Stomach (tissue), 8 donors: ENCODE measurements at regions not wholly inside any gene's neighbourhood (a gene's known extent, or its start where the extent isn't known, plus 50 kb on each side); places are given as distances from the start of the nearest gene placed in this dataset.

Experiments
- DNase-seq, 2 donors: peaks; one replicate each; pipeline versions ENCODE4 v3.0.0 to v3.0.0-alpha.2; 2013 to 2019
- H3K27ac ChIP-seq, 5 donors: fragments of 200-600 bp in 4 of 5; sonication (generic) in 4 of 5; one replicate each; pipeline ENCODE4 v1.5.1; 2013 to 2019; ENCODE audit warnings: mild to moderate bottlenecking in 1 of 5, moderate library complexity in 1 of 5
- H3K27me3 ChIP-seq, 3 donors: fragments of 200-600 bp; sonication (generic); one replicate each; pipeline ENCODE4 v1.5.1; 2017 to 2019; ENCODE audit warnings: mixed run types in 1 of 3
- H3K36me3 ChIP-seq, 4 donors: fragments of 200-600 bp; sonication (generic); 1 replicate in 3 of 4; 2 replicates in 1 of 4; pipeline ENCODE4 v1.5.1; 2016 to 2019
- H3K4me1 ChIP-seq, 4 donors: fragments of 200-600 bp; sonication (generic); one replicate each; pipeline ENCODE4 v1.5.1; 2016 to 2019
- H3K4me3 ChIP-seq, 4 donors: fragments of 200-600 bp; sonication (generic) in 3 of 4; one replicate each; pipeline ENCODE4 v1.5.1; 2016 to 2019; ENCODE audit warnings: mild to moderate bottlenecking in 1 of 4
- H3K9me3 ChIP-seq, 4 donors: fragments of 200-600 bp; sonication (generic); one replicate each; pipeline ENCODE4 v1.5.1; 2016 to 2019
- EP300 ChIP-seq: sonication (generic); formaldehyde crosslinking; IDR thresholded peaks from one replicate; pipeline ENCODE4 v1.6.1; 2017; ENCODE audit warnings: antibody characterized with exemption
- POLR2A ChIP-seq, 4 donors: fragments of 450-650 bp; IDR thresholded peaks; one replicate each; pipeline ENCODE4 v1.6.1; 2016; ENCODE audit warnings: antibody characterized with exemption in 4 of 4, control low read depth in 2 of 4, mild to moderate bottlenecking in 1 of 4, moderate library complexity in 1 of 4
- POLR2AphosphoS5 ChIP-seq, 3 donors: sonication (generic); formaldehyde crosslinking; IDR thresholded peaks; one replicate each; pipeline ENCODE4 v1.6.1; 2016; ENCODE audit warnings: antibody characterized with exemption in 3 of 3
- WGBS, 5 donors: extraction: QIAGEN DNeasy Blood & Tissue Kit in 3 of 5; methylation state at CpG; one replicate each; pipeline versions ENCODE4 v1.1.5 to v1.1.7; 2013 to 2018; 5-methylcytosine and 5-hydroxymethylcytosine counted together
- intact Hi-C: fragments of 100-400 bp; cut with DNase I; formaldehyde crosslinking; loops from one replicate; pipeline ENCODE4 v1.15.1; 2023; ENCODE audit warnings: low total_unique reads
- TF ChIP-seq, protein P1 (sequence below), 7 experiments: fragments of 450-650 bp in 4 of 7; fragments of 200-600 bp in 3 of 7; sonication (generic) in 3 of 7; IDR thresholded peaks; one replicate each; pipeline ENCODE4 v1.5.1; 2016 to 2019; ENCODE audit warnings: antibody characterized with exemption in 7 of 7, control low read depth in 2 of 7, mild to moderate bottlenecking in 1 of 7
- donor health status: healthy with polysubstance abuse.
- donor health status: Bipolar disorder and iron deficiency.
- donor health status: healthy.

DNA sequence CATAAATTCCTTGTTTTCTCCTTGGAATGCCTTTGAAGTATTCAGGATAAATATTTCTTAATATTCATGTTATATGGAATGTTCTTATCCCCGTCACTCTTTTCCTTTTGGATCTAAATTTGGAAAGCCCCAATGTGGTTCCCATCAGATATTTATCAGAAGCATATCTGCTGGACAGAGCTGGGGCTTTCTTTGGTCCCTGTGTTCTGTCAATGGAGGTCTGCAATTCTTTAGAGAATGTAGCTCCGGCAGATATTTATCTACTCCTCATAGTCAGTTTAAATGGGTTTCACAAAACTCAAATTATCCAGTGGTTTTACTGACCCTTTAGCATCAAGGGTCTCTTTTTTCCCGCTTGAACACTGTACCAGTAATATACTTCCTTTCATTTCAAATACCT lies 167.8 kb upstream of the SCN7A start:
- Histone ChIP-seq H3K27me3 (no peaks in the 10 kb centered on the region), H3K4me1 (no peaks in the 10 kb centered on the region), H3K9me3 (no peaks in the 10 kb centered on the region), H3K4me3 (no peak overlapping the region), H3K36me3 (no peaks in the 10 kb centered on the region), H3K27ac (no peak overlapping the region)
- intact Hi-C loops, result no loop called here
- TF ChIP-seq, protein P1, sequence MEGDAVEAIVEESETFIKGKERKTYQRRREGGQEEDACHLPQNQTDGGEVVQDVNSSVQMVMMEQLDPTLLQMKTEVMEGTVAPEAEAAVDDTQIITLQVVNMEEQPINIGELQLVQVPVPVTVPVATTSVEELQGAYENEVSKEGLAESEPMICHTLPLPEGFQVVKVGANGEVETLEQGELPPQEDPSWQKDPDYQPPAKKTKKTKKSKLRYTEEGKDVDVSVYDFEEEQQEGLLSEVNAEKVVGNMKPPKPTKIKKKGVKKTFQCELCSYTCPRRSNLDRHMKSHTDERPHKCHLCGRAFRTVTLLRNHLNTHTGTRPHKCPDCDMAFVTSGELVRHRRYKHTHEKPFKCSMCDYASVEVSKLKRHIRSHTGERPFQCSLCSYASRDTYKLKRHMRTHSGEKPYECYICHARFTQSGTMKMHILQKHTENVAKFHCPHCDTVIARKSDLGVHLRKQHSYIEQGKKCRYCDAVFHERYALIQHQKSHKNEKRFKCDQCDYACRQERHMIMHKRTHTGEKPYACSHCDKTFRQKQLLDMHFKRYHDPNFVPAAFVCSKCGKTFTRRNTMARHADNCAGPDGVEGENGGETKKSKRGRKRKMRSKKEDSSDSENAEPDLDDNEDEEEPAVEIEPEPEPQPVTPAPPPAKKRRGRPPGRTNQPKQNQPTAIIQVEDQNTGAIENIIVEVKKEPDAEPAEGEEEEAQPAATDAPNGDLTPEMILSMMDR (IDR thresholded peaks at IDR 0.05), result no peak
- no peak for TF ChIP-seq POLR2A (IDR thresholded peaks at IDR 0.05)
- TF ChIP-seq EP300, result no peak
- TF ChIP-seq POLR2AphosphoS5 (IDR thresholded peaks at IDR 0.05), result no peak
- WGBS, 5 donors, result 76 to 91% (median 83%) methylated on average over 3 of the region's 3 CpGs
- DNase-seq, result no peak

DNA sequence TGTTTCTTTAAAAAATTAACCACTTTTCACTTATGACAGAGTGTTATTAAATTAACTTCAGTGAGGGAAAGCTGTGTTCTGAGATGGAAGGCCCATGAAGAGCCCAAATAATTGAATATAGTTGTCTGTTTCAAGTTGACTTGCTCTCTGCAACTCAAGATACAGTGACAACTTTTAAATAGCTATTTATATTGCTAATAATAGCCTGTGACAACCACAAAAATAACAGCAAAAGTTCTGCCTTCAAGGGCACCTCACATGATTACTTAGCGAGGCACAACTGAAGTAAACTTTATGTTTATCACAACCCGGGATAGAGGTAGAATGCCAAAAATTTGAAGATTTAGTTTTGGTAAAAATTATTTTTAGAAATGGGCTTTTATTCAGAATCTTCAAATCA lies 167.3 kb upstream of the SCN7A start:
- no peak overlapping the region for H3K27ac ChIP-seq
- H3K9me3 ChIP-seq, result no peaks in the 10 kb centered on the region
- intact Hi-C loops, result no loop called here
- H3K27me3 ChIP-seq, result no peaks in the 10 kb centered on the region
- 62 to 74% (median 71%) methylated on average over 2 of the region's 2 CpGs for WGBS, 5 donors
- no peaks in the 10 kb centered on the region for H3K36me3 ChIP-seq
- no peak for TF ChIP-seq POLR2AphosphoS5 (IDR thresholded peaks at IDR 0.05)
- TF ChIP-seq, protein P1 (IDR thresholded peaks at IDR 0.05), result no peak
- TF ChIP-seq EP300, result no peak
- no peak for TF ChIP-seq POLR2A (IDR thresholded peaks at IDR 0.05)
- H3K4me3 ChIP-seq, result no peak overlapping the region
- no peaks in the 10 kb centered on the region for H3K4me1 ChIP-seq
- no peak for DNase-seq

DNA sequence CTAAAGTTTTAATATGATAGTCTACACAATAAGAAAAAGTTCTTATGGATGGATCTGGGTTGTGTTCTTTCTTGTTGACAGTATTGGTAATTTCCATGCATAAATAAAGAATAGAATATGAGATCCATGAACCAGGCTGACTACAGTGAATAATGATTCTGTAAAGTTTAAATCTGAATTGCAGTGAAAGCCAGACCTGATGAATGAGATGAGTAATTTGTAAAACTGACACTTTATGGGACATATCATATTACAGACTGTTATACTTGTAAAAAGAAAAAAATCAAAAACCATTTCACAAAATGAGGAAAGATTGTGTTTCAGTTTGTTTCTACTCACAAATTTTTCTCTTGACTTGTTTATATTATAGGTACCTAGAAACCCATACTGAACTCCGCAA lies 164.9 kb upstream of the SCN7A start:
- TF ChIP-seq POLR2AphosphoS5 (IDR thresholded peaks at IDR 0.05), result no peak
- TF ChIP-seq, protein P1 (IDR thresholded peaks at IDR 0.05), result no peak
- no peak for TF ChIP-seq POLR2A (IDR thresholded peaks at IDR 0.05)
- no peak for TF ChIP-seq EP300
- Histone ChIP-seq H3K36me3 (no peaks in the 10 kb centered on the region), H3K27me3 (no peaks in the 10 kb centered on the region), H3K27ac (no peak overlapping the region), H3K4me1 (no peaks in the 10 kb centered on the region), H3K4me3 (no peak overlapping the region), H3K9me3 (no peaks in the 10 kb centered on the region)
- intact Hi-C loops, result no loop called here
- no peak for DNase-seq
- WGBS, 5 donors, result 71 to 88% (median 78%) methylated on average over 1 of the region's 1 CpG

DNA sequence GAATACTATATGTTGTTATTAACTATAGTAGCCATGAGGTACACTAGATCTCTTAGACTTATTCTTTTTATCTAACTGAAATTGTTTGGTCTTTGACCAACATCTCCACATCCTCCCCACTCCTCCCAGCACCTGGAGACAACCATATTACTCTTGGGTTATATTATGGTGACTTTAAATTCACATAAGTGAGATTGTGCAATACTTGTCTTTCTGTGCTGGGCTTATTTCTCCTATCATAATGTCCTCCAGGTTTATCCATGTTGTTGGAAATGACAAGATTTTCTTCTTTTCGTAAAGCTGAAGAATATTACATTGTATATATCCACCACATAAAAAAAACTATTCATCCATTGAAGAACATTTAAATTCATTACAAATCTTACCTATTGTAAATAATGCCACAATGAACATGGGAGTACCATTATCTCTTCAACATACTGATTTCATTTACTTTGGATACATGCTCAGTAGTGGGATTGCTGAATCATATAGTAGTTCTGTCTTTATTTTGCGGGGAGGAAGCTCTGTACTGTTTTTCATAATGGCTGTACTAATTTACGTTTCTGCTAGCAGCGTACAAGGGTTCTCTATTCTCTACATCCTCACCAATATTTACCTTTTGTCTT lies 159.2 kb upstream of the SCN7A start:
- no peaks in the 10 kb centered on the region for H3K27me3 ChIP-seq
- peaks cover 0 to 11% (median 5%) of the 10 kb centered on the region in 4 donors for H3K4me1 ChIP-seq
- H3K27ac ChIP-seq, result no peak overlapping the region
- H3K36me3 ChIP-seq, result no peaks in the 10 kb centered on the region
- WGBS, 5 donors, result 28 to 67% (median 42%) methylated on average over 4 of the region's 4 CpGs
- H3K9me3 ChIP-seq, result no peaks in the 10 kb centered on the region
- H3K4me3 ChIP-seq, result no peak overlapping the region
- intact Hi-C loops, result no loop called here
- DNase-seq, result peak in 1 of 2 donors; percentile 26
- no peak for TF ChIP-seq EP300
- TF ChIP-seq POLR2AphosphoS5 (IDR thresholded peaks at IDR 0.05), result no peak
- TF ChIP-seq, protein P1 (IDR thresholded peaks at IDR 0.05), result no peak
- TF ChIP-seq POLR2A (IDR thresholded peaks at IDR 0.05), result no peak
